Dermis microvascular lymphatic vessel endothelial cell (primary cell): ENCODE measurements at regions not wholly inside any gene's neighbourhood (a gene's known extent, or its start where the extent isn't known, plus 50 kb on each side); places are given as distances from the start of the nearest gene placed in this dataset.

ENCODE experiments used
- DNase-seq, 2 donors: peaks; one replicate each; pipeline versions ENCODE4 v3.0.0 to v3.0.0-alpha.2; 2010; ENCODE audit warnings: low read depth in 2 of 2

GRCh38 chr9:109830545-109830944 is 50.5 kb downstream of the PALM2AKAP2 start:
- no peak for DNase-seq

GRCh38 chr9:109831998-109832658 is 52.1 kb downstream of the PALM2AKAP2 start:
- no peak for DNase-seq

DNA sequence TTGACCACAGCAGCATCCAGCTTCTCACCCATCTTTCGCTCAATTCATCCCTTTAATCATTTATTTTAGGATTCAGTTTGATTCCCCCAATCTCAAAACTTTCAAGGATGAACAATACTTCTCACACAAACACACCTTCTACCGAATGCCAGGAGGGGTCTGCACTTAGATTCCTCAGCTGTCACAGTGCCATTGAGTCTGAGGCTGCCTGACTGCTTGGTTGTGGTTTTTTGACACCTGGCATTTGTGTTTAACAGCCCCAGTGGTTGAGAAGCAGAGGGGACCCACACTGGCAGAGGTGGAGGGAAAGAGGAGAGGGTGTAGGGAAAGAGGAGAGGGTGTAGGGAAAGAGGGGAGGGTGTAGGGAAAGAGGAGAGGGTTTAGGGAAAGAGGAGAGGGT is 54.9 kb downstream of the PALM2AKAP2 start:
- no peak for DNase-seq

GRCh38 chr9:109843641-109844040 is 63.6 kb downstream of the PALM2AKAP2 start:
- DNase-seq = no peak

GRCh38 chr9:109845226-109845625 is 65.2 kb downstream of the PALM2AKAP2 start:
- no peak for DNase-seq

GRCh38 chr9:109846776-109847175 is 66.8 kb downstream of the PALM2AKAP2 start:
- no peak for DNase-seq

DNA sequence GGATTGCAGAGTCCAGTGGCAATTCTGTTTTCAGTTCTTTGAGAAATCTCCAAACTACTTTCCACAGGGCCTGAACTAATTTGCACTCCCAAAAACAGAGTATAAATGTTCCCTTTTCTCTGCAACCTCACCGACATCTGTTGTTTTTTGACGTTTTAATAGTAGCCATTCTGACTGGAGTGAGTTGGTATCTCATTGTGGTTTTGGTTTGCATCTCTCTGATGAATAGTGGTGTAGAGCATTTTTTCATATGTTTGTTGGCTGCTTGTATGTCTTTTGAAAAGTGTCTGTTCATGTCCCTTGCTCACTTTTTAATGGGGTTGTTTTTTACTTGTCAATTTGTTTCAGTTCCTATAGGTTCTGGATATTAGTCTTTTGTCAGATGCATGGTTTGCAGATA is 72.6 kb downstream of the PALM2AKAP2 start:
- DNase-seq = no peak

DNA sequence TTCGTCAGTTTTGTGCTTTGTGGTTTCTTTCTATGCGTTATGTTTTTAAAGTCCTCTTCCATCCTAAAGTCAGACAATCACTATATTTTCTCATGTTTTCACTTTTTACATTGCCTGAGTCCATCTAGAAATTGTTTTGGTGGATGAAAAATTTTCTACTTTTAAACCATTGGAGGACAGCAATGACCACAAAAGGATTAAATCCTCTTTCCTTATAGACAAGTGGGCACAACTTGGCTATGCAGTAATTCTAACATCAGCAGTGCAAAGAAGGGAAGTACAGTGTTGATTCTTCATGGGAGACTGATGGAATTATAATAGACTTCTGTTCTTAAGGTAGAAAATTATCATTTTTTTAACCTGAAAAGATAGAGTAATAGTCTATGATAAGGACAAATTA is 75.5 kb downstream of the PALM2AKAP2 start:
- no peak for DNase-seq

GRCh38 chr9:109856785-109857184 is 76.8 kb downstream of the PALM2AKAP2 start:
- no peak for DNase-seq

GRCh38 chr9:109857336-109857735 is 77.3 kb downstream of the PALM2AKAP2 start:
- DNase-seq = no peak

DNA sequence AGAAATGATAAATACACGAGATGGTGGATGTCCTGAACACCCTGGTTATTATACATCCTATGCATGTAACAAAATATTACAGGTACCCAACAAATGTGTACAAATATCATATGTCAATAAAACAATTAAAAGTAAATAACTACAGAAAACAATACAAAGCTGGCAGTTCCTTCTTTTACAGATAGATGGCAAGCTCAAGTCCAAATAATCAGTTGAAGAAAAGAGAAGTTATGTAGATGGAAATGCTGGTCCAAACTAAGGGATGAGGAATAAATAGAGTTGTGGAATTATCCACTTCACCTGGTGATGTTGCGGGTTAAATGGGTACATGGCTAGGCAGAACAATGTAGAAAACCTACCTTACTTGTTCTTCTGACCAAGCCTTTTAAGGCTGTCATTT is 79.4 kb downstream of the PALM2AKAP2 start:
- DNase-seq = no peak

- no peak for DNase-seq
Measured at GRCh38 chr9:109860521-109860920, 80.5 kb downstream of the PALM2AKAP2 start.

GRCh38 chr9:109861499-109861898 is 81.5 kb downstream of the PALM2AKAP2 start:
- no peak for DNase-seq

DNA sequence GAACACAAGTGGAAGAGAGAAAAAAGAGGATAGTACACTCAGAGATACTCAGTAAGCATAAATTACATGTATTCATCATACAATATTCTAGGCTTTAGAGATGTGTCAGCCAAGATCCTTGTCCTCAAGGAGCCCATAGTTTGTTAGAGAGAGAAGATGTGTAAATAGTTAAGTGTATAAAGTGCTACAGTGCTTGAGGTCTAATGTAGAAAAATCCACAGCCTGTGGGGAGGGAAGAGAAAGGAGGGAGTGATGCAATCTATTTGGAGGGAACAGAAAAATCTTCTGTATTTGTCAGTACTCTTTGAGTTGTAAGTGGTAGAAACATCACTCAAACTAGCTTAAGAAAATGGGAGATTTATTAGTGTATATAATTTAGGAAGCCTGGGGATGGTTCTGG is 81.9 kb downstream of the PALM2AKAP2 start:
- DNase-seq = no peak

- DNase-seq = no peak
Measured at GRCh38 chr9:109862452-109862851, 82.5 kb downstream of the PALM2AKAP2 start.

DNA sequence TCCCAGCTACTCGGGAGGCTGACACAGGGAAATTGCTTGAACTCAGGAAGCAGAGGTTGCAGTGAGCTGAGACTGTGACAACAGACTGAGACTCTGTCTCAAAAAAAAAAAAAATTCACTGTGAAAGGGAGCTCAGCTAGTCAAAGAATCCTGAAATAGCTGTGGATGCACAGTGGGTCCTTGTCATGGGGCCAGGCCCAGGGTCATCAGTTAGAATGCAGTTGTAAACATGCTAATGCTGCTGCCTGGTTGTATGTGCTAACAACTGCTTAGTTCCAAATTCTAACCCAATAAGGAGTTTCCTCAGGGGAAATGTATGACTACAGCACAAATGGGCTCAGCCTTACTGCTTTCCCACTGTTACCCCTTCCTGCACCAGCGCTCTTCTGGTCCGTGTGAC is 84.0 kb downstream of the PALM2AKAP2 start:
- DNase-seq = no peak

DNA sequence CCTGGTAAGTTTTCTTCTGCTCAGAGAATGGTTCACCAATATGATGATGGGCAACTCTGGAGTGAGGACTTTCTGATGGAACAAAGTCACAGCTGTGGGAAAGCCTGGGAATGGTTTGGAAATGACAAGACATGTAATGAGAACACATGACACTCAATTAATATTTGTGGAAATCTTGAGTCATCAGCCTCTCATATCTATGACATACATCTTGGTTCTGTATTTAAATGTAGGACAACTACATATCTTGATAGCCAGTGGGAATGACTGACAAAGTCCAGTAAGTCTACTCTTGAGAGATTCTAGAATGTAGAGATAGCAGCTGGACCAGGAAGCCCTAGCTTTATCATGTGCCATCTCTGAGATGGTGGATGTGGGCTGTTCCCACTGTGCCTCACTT is 85.5 kb downstream of the PALM2AKAP2 start:
- DNase-seq = no peak

DNA sequence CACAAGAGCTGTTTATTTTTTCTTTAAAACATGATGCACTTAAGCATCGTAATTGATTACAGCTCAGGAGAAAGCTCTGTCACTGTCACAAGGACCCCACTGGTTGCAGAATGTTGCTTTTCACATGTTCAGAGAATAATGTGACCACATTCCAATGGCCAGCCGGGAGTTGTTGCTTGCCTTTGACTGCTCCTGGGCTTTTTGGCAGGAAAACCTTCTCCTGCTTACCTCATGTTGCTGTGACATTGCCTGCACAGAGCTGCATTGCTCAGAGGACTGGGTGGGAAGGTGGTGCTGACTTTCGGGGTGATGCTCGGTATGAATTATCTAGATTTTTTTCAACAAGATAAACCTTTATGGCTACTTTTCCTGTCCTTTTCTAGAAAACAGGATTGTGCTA is 88.2 kb downstream of the PALM2AKAP2 start:
- no peak for DNase-seq

GRCh38 chr9:109868722-109869121 is 88.7 kb downstream of the PALM2AKAP2 start:
- DNase-seq = no peak

DNA sequence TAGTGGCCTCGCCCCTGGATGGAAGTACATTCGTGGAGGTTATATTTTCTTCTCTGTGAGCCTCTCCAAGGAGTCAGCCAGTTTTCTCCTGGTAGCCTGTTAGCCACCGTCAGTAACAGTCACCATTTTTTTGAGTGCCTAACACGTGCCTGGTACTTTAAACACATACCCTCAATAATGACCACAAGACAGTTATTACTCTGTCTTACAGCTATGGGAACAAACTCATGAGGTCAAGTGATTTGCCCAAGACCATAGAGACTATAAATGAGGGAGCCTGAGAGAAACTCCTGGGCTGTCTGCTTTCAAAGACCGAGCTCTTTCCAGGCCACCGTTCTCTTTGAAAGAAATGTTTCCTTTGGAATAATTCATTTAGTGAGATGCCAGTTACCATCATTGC is 90.4 kb downstream of the PALM2AKAP2 start:
- DNase-seq = no peak

DNA sequence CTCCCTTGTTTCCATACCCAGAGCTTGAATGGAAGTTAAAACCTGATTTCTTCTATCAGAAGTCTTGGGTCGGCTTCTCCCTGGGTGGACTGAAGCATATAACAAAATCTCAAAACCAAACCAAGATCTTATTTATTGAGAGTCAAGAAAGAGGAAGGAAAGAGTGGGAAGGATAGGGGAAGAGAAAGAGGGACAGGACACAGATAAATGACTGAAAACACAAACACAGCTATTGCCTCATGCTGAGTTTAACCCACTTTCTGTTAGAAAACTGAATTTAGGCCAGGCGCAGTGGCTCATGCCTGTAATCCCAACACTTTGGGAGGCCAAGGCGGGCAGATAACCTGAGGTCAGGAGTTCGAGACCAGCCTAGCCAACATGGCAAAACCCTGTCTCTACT is 92.9 kb downstream of the PALM2AKAP2 start:
- no peak for DNase-seq

- DNase-seq = no peak
Measured at GRCh38 chr9:109875495-109876129, 95.6 kb downstream of the PALM2AKAP2 start.
